Endodermal cell (in vitro differentiated cells): ENCODE measurements at regions not wholly inside any gene's neighbourhood (a gene's known extent, or its start where the extent isn't known, plus 50 kb on each side); places are given as distances from the start of the nearest gene placed in this dataset.
"Not testable (repeated sequence)": the region's sequence is repeated elsewhere in the genome, so short reads cannot be mapped to it uniquely, and the experiment has no call there.

ENCODE experiments used
- DNase-seq: peaks from one replicate; pipeline ENCODE4 v3.0.0-alpha.2; 2017
- H3K27ac ChIP-seq: 2 replicates; pipeline ENCODE4 v1.5.1; 2013; ENCODE audit warnings: mild to moderate bottlenecking, low read depth, low read length, moderate library complexity
- H3K27me3 ChIP-seq: 2 replicates; pipeline ENCODE4 v1.6.1; 2013; ENCODE audit warnings: mild to moderate bottlenecking, low read length, moderate library complexity; ENCODE audit not compliant: insufficient read depth, control insufficient read depth, poor library complexity, severe bottlenecking
- H3K36me3 ChIP-seq: 2 replicates; pipeline ENCODE4 v1.7.0; 2013; ENCODE audit warnings: mild to moderate bottlenecking, low read length, moderate library complexity; ENCODE audit not compliant: control insufficient read depth, insufficient read depth
- H3K4me1 ChIP-seq: one replicate; pipeline ENCODE4 v1.7.0; 2013; ENCODE audit warnings: low read length; ENCODE audit not compliant: control insufficient read depth, insufficient read depth
- H3K4me3 ChIP-seq: 2 replicates; pipeline ENCODE4 v1.5.1; 2013; ENCODE audit warnings: mild to moderate bottlenecking, low read length, moderate library complexity
- H3K9ac ChIP-seq: 2 replicates; pipeline ENCODE4 v1.6.1; 2013; ENCODE audit warnings: mild to moderate bottlenecking, low read length, moderate library complexity; ENCODE audit not compliant: poor library complexity, severe bottlenecking; ENCODE audit errors: extremely low read depth
- H3K9me3 ChIP-seq: 2 replicates; pipeline ENCODE4 v1.6.1; 2013; ENCODE audit warnings: mild to moderate bottlenecking, low read length, moderate library complexity; ENCODE audit not compliant: control insufficient read depth
- H3K27ac Mint-ChIP-seq: 2 replicates; pipeline ENCODE4 v1.8.0; 2020; ENCODE audit warnings: mixed read lengths
- H3K27me3 Mint-ChIP-seq: 2 replicates; pipeline ENCODE4 v1.8.0; 2021; ENCODE audit warnings: mild to moderate bottlenecking, mixed read lengths; ENCODE audit not compliant: insufficient read depth
- H3K36me3 Mint-ChIP-seq: 2 replicates; pipeline ENCODE4 v1.8.0; 2020; ENCODE audit warnings: low read depth, mixed read lengths
- H3K4me1 Mint-ChIP-seq: 2 replicates; pipeline ENCODE4 v1.8.0; 2020; ENCODE audit warnings: mixed read lengths
- H3K4me3 Mint-ChIP-seq: 2 replicates; pipeline ENCODE4 v1.8.0; 2020; ENCODE audit warnings: mild to moderate bottlenecking, moderate library complexity, mixed read lengths
- H3K9me3 Mint-ChIP-seq: 2 replicates; pipeline ENCODE4 v1.8.0; 2020; ENCODE audit warnings: mild to moderate bottlenecking, mixed read lengths
- WGBS, 2 experiments: methylation state at CpG; one replicate each; pipeline versions ENCODE4 v1.1.5 to v1.1.7; 2013; ENCODE audit warnings: missing lambda C conversion rate in 2 of 2, mixed read lengths in 1 of 2; ENCODE audit not compliant: insufficient coverage in 1 of 2, insufficient read length in 1 of 2; 5-methylcytosine and 5-hydroxymethylcytosine counted together
- TF ChIP-seq, protein P1 (sequence below): fragments of 200-600 bp; sonication (generic); conservative IDR thresholded peaks from 2 replicates; pipeline ENCODE4 v1.5.0; 2021; ENCODE audit warnings: antibody characterized with exemption, mild to moderate bottlenecking

DNA sequence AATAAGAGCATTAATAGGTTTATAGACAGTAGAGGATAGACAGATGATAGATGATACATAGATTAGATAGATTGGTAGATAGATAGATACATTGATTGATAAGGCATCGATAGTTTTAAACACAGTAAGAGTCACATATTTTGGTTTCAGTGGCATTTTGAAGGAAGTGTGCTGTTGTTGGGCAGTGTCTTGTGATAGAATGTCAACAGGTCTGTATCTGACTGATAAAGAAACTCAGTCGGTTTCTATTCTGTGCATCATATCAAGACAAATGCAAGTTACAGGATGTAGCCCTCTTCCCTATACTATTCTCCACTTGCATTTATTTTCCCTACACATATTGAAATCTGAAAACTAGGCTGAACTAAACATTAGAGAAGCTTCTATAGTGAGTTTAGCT lies 1229.0 kb upstream of the ZEB2 start:
- H3K27me3 Mint-ChIP-seq, result no peaks in the 10 kb centered on the region
- peaks cover 19% of the 10 kb centered on the region for H3K4me1 Mint-ChIP-seq
- H3K4me3 Mint-ChIP-seq, result no peak overlapping the region
- no peak for DNase-seq
- H3K27me3 ChIP-seq, result no peaks in the 10 kb centered on the region
- no peaks in the 10 kb centered on the region for H3K9me3 ChIP-seq
- no peaks in the 10 kb centered on the region for H3K9me3 Mint-ChIP-seq
- no peaks in the 10 kb centered on the region for H3K36me3 ChIP-seq
- no peak overlapping the region for H3K9ac ChIP-seq
- TF ChIP-seq, protein P1, sequence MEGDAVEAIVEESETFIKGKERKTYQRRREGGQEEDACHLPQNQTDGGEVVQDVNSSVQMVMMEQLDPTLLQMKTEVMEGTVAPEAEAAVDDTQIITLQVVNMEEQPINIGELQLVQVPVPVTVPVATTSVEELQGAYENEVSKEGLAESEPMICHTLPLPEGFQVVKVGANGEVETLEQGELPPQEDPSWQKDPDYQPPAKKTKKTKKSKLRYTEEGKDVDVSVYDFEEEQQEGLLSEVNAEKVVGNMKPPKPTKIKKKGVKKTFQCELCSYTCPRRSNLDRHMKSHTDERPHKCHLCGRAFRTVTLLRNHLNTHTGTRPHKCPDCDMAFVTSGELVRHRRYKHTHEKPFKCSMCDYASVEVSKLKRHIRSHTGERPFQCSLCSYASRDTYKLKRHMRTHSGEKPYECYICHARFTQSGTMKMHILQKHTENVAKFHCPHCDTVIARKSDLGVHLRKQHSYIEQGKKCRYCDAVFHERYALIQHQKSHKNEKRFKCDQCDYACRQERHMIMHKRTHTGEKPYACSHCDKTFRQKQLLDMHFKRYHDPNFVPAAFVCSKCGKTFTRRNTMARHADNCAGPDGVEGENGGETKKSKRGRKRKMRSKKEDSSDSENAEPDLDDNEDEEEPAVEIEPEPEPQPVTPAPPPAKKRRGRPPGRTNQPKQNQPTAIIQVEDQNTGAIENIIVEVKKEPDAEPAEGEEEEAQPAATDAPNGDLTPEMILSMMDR, result no peak
- no peaks in the 10 kb centered on the region for H3K4me1 ChIP-seq
- 85 to 100% methylated on average over 1 to 2 of the region's 2 CpGs for WGBS, 2 experiments
- no peaks in the 10 kb centered on the region for H3K36me3 Mint-ChIP-seq
- no peak overlapping the region for H3K4me3 ChIP-seq
- no peak overlapping the region for H3K27ac Mint-ChIP-seq
- no peak overlapping the region for H3K27ac ChIP-seq

- no peaks in the 10 kb centered on the region for H3K36me3 Mint-ChIP-seq
- no peak overlapping the region for H3K27ac Mint-ChIP-seq
- no peak for DNase-seq
- H3K4me3 Mint-ChIP-seq, result no peak overlapping the region
- no peaks in the 10 kb centered on the region for H3K27me3 ChIP-seq
- H3K36me3 ChIP-seq, result no peaks in the 10 kb centered on the region
- H3K27me3 Mint-ChIP-seq, result no peaks in the 10 kb centered on the region
- H3K9me3 ChIP-seq, result no peaks in the 10 kb centered on the region
- H3K4me3 ChIP-seq, result no peak overlapping the region
- TF ChIP-seq, protein P1, result no peak
- peaks cover 19% of the 10 kb centered on the region for H3K4me1 Mint-ChIP-seq
- no peaks in the 10 kb centered on the region for H3K9me3 Mint-ChIP-seq
- H3K27ac ChIP-seq, result no peak overlapping the region
- no peak overlapping the region for H3K9ac ChIP-seq
- H3K4me1 ChIP-seq, result no peaks in the 10 kb centered on the region
- 96% methylated on average over 4 to 5 of the region's 5 CpGs for WGBS, 2 experiments
Measured at GRCh38 chr2:145747715-145748114, 1227.8 kb upstream of the ZEB2 start.

GRCh38 chr2:145745387-145745721 lies 1225.4 kb upstream of the ZEB2 start:
- not testable (repeated sequence) for H3K27ac ChIP-seq, DNase-seq, H3K27me3 Mint-ChIP-seq, H3K27ac Mint-ChIP-seq, H3K4me1 Mint-ChIP-seq, H3K36me3 ChIP-seq, H3K9ac ChIP-seq, H3K4me3 ChIP-seq, H3K4me3 Mint-ChIP-seq, H3K27me3 ChIP-seq, H3K4me1 ChIP-seq, H3K36me3 Mint-ChIP-seq, H3K9me3 Mint-ChIP-seq, H3K9me3 ChIP-seq
- 94 to 100% methylated on average over 3 to 4 of the region's 4 CpGs for WGBS, 2 experiments
